IPS-15b (cell line): ENCODE measurements at regions not wholly inside any gene's neighbourhood (a gene's known extent, or its start where the extent isn't known, plus 50 kb on each side); places are given as distances from the start of the nearest gene placed in this dataset.
A peak's percentile ranks its signal among the peaks of the same experiment; 100 is the strongest.
"Not testable (repeated sequence)": the region's sequence is repeated elsewhere in the genome, so short reads cannot be mapped to it uniquely, and the experiment has no call there.

Experiments used
- H3K27me3 ChIP-seq: one replicate; pipeline ENCODE4 v1.6.1; 2013; ENCODE audit warnings: low read length; ENCODE audit not compliant: control insufficient read depth, insufficient read depth
- H3K36me3 ChIP-seq: one replicate; pipeline ENCODE4 v1.6.1; 2013; ENCODE audit warnings: low read length; ENCODE audit not compliant: control insufficient read depth, insufficient read depth
- H3K4me1 ChIP-seq: one replicate; pipeline ENCODE4 v1.6.1; 2013; ENCODE audit warnings: mild to moderate bottlenecking, low read length; ENCODE audit not compliant: control insufficient read depth, insufficient read depth
- H3K4me3 ChIP-seq: one replicate; pipeline ENCODE4 v1.5.1; 2013; ENCODE audit warnings: low read depth, low read length
- H3K9ac ChIP-seq: one replicate; pipeline ENCODE4 v1.6.1; 2013; ENCODE audit warnings: low read depth, mild to moderate bottlenecking, low read length
- H3K9me3 ChIP-seq: one replicate; pipeline ENCODE4 v1.6.1; 2013; ENCODE audit warnings: mild to moderate bottlenecking, low read length; ENCODE audit not compliant: control insufficient read depth, insufficient read depth

DNA sequence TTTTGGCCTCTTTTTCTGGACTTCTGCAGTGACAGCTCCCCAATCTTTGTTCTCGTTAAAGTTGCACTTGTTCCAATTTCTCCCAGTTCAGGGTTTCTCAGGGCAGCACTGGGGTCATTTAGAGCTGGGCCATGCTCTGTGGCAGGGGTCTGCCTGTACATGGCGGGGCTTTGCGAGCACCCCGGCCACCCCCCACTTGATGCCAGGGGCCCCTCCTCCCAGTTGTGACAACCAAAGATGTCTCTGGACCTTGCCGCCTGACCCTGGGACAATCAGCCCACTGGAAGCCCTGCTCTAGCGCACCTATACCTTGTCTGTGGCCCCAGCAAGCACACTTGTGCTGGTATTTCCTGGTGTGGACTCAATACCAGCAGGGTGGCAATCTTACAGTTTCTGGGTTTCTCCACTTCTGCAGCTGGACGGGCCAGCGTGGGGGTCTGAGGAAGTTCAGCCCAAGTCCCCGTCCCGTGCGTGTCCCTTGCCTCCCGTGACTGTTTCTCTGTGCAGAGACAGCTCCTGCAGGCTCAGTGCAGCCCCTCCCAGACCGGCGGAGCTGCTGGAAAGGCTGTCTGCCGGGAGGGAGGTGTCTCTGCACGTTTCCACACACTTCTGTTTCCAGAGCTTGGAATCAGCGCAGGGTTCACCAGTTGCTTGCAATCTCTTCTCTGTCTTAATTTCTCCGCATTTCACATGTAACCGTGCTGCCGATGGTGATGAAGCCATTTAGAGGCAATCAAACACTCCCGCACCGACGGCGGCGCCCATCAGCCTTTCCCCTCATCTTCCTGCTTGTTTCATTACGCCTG lies 1328.9 kb downstream of the BRD1 start:
- Histone ChIP-seq H3K36me3 (peaks cover 3% of the 10 kb centered on the region), H3K9ac (peak overlapping the region; percentile 13), H3K4me1 (peaks cover 6% of the 10 kb centered on the region), H3K27me3 (no peaks in the 10 kb centered on the region), H3K4me3 (no peak overlapping the region), H3K9me3 (no peaks in the 10 kb centered on the region)

GRCh38 chr22:48497743-48498520 lies 1329.7 kb downstream of the BRD1 start:
- H3K27me3 ChIP-seq, H3K9me3 ChIP-seq, H3K36me3 ChIP-seq: not testable (repeated sequence)

DNA sequence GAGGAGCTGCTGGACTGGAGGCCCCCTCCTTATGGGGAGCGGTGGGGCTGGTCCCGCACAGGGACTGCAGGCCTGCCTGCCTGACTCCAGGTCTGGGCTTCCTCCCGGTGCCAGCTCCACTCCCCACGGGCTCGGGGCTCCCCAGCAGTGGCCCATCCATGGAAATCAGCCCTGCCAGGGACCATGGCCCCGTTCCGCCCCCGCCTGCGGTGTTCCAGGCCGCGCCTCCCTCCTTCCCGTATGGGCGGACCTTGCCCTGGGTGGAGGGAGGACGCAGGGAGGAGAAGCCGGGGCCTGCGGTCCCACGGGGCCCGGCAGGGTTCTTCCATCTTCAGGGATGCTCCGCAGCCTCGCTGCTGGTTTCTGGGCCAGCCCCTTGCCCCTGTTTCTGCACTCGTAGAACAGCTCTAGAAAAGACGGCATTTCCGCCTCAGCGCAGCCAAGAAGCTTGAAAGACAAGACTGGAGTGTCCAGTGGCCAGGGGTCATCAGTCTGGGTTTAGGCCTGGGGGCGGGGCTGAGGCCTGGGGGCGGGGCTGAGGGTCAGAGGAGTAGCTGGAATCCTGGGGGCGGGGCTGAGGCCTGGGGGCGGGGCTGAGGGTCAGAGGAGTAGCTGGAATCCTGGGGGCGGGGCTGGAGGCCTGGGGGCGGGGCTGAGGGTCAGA lies 1330.6 kb downstream of the BRD1 start:
- Histone ChIP-seq H3K9ac (no peak overlapping the region), H3K9me3 (no peaks in the 10 kb centered on the region), H3K27me3 (no peaks in the 10 kb centered on the region), H3K36me3 (peaks cover 3% of the 10 kb centered on the region), H3K4me3 (peak overlapping the region; percentile 26), H3K4me1 (peaks cover 6% of the 10 kb centered on the region)

More at GRCh38 chr22:48497743-48498520, 1329.7 kb downstream of the BRD1 start:
- not testable (repeated sequence) for H3K4me3 ChIP-seq, H3K4me1 ChIP-seq, H3K9ac ChIP-seq

GRCh38 chr22:48496226-48496845 lies 1331.3 kb downstream of the BRD1 start:
- Histone ChIP-seq H3K27me3 (peaks cover 2% of the 10 kb centered on the region), H3K9me3 (no peaks in the 10 kb centered on the region), H3K4me3 (no peak overlapping the region)

GRCh38 chr22:48495751-48496080 lies 1332.0 kb downstream of the BRD1 start:
- Histone ChIP-seq H3K9me3 (no peaks in the 10 kb centered on the region), H3K4me1 (peaks cover 9% of the 10 kb centered on the region), H3K4me3 (no peak overlapping the region), H3K27me3 (peaks cover 4% of the 10 kb centered on the region), H3K36me3 (peaks cover 3% of the 10 kb centered on the region), H3K9ac (no peak overlapping the region)

More at GRCh38 chr22:48496226-48496845, 1331.3 kb downstream of the BRD1 start:
- H3K9ac ChIP-seq: no peak overlapping the region
- H3K36me3 ChIP-seq: peaks cover 3% of the 10 kb centered on the region
- peaks cover 9% of the 10 kb centered on the region for H3K4me1 ChIP-seq

DNA sequence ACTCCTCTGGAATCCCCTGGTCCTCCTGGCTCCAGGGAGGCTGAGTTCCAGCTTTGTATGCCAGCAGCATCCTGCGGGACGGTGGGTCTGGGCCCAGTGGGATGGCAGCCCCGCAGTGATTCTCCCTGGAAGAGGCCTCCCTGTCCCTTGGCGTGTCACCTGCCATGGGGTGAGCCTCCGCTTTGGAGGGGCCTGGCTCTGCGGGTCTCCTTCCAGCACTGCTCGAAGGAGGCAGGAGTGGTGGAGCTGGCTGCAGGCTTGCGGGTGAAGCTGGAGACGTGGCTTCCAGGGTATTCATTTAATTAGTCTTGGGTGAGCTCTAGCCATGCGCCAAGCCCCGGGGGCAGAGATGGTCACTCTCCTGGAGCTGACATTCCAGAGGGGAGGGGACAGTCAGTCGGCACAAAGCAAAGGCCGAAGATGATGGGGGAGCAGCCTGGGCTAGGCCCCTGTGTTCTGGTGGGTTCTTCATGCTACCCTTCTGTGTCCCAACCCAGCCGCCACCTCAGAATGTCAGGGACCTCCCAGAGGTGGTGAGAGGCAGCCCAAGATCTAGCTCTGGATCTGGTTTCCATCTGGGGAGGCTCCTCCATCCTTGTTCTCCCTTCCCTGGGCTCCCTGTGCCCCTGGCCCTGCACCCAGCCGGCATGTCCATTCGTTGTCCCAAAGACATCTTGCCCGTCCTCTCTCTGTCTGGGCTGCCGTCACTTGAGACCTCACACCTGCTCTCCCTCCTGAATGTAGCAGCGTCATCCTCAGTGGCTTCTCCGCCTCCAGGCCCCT lies 1332.5 kb downstream of the BRD1 start:
- H3K4me1 ChIP-seq: peaks cover 7% of the 10 kb centered on the region
- H3K4me3 ChIP-seq: no peak overlapping the region
- peaks cover 4% of the 10 kb centered on the region for H3K27me3 ChIP-seq
- no peaks in the 10 kb centered on the region for H3K9me3 ChIP-seq
- no peak overlapping the region for H3K9ac ChIP-seq
- H3K36me3 ChIP-seq: no peaks in the 10 kb centered on the region

DNA sequence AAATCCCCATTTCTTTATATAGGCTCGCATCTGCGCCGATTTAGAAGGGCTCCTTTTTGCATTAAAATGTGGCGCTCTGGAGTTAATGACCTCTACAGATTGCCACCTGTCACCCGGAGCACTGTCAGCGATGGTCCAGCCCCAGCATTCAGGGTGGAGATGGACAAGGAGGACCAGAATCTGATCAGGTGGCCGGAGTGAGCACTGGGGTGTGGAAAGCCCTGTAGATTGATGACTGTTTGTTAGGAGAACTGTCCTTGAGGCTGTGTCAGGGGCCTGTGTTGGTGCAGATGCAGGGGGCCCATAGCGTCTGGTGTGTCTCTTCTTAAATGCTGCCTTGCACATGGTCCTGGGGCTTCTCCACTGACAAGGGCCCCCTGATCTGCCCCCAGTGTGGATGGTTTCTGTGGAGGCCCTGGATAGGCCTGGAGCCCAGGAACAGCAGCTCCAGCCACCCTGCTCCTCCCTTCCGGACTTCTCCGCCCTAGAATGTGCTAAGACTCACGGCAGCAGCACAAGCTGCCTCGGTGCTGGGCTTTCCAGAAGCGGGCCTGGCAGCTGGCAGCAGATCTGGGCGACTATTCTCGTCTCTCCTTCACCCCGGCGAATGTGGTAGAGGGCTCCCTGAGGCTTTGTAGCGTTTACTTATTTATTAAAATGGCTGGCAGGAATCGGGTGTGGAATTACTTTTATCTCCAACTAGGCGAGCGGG lies 1333.3 kb downstream of the BRD1 start:
- peaks cover 3% of the 10 kb centered on the region for H3K4me1 ChIP-seq
- no peaks in the 10 kb centered on the region for H3K36me3 ChIP-seq
- H3K9ac ChIP-seq: no peak overlapping the region
- peaks cover 4% of the 10 kb centered on the region for H3K27me3 ChIP-seq
- no peak overlapping the region for H3K4me3 ChIP-seq
- H3K9me3 ChIP-seq: no peaks in the 10 kb centered on the region

DNA sequence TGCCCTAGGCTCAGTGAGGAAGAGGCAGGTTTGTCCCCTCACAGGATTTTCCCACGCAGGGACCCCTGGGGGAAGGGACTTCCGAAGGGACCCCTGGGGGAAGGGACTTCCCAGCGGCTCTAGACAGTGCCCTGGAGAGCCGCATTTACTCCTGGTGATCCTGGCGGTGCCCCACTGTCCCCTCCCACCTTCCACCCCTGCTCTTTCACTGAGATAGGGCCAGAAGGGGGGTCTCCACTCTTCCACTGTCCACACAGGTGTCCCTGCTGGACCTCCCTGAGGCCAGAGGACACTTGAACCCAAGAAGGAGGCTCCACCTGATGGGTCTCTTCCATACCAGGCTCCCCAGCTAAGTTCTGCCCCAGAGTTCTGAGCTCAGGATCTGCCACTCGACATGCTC lies 1333.9 kb downstream of the BRD1 start:
- H3K4me3 ChIP-seq: no peak overlapping the region
- peaks cover 4% of the 10 kb centered on the region for H3K27me3 ChIP-seq
- no peaks in the 10 kb centered on the region for H3K36me3 ChIP-seq
- H3K9ac ChIP-seq: no peak overlapping the region
- no peaks in the 10 kb centered on the region for H3K9me3 ChIP-seq
- peaks cover 4% of the 10 kb centered on the region for H3K4me1 ChIP-seq

DNA sequence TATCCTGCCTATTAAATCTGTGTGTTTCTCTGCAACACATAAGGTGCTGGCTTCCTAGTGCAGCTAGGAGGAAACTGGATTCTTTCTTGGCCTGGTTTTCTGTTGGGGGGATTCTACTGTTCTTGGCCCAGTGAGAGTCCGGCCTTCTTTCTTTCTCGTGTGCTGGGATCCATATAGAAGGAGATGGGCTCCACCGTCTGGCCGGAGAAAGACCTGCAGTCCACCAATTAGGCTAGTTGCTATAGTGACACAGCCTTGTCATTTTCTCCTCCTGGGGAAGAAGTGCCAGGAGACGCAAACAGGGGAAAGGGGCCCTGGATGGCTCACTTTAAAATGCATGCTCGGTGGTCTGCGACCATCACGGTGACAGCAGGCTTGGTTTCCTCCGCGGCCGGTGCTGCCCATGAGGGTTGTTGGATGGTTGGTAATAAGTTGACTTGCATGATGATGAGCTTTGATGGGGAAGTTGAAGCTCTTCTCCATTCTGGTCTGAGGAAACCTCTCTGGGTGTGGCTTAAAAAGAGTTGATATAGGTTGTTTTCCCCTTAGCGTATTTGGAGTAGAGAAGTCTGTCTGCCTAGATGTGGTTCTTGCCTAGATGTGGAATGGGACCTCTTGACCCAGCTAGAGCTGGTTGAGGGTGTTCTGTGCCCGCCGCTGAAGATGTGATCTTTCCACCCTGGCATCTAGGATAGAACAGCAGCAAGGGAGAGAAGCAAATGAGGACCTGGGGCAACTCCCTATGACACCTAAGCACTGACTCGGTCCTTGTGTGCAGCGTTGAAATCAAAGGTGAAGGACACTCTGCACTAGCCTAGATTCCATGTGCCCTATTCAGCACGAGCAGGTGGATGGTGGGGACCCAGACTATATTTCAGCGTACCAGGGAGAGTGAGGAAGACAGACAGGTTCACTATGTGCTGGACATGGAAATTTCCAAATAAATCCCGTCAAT lies 1335.0 kb downstream of the BRD1 start:
- peaks cover 7% of the 10 kb centered on the region for H3K4me1 ChIP-seq
- no peaks in the 10 kb centered on the region for H3K36me3 ChIP-seq
- peaks cover 8% of the 10 kb centered on the region for H3K27me3 ChIP-seq
- H3K4me3 ChIP-seq: no peak overlapping the region
- H3K9me3 ChIP-seq: no peaks in the 10 kb centered on the region
- no peak overlapping the region for H3K9ac ChIP-seq

- Histone ChIP-seq H3K4me3 (peak overlapping the region; percentile 60), H3K27me3 (peaks cover 8% of the 10 kb centered on the region), H3K36me3 (no peaks in the 10 kb centered on the region), H3K9ac (no peak overlapping the region), H3K9me3 (no peaks in the 10 kb centered on the region), H3K4me1 (peaks cover 7% of the 10 kb centered on the region)
Observed at GRCh38 chr22:48491451-48491941, 1336.2 kb downstream of the BRD1 start.
